Activated CD4-positive, alpha-beta T cell treated with anti-CD3 and anti-CD28 coated beads for 48 hours (primary cell): ENCODE measurements at regions not wholly inside any gene's neighbourhood (a gene's known extent, or its start where the extent isn't known, plus 50 kb on each side); places are given as distances from the start of the nearest gene placed in this dataset.
A peak's percentile ranks its signal among the peaks of the same experiment; 100 is the strongest.

Experiments used
- DNase-seq: peaks from one replicate; pipeline ENCODE4 v3.0.0-alpha.2; 2020

DNA sequence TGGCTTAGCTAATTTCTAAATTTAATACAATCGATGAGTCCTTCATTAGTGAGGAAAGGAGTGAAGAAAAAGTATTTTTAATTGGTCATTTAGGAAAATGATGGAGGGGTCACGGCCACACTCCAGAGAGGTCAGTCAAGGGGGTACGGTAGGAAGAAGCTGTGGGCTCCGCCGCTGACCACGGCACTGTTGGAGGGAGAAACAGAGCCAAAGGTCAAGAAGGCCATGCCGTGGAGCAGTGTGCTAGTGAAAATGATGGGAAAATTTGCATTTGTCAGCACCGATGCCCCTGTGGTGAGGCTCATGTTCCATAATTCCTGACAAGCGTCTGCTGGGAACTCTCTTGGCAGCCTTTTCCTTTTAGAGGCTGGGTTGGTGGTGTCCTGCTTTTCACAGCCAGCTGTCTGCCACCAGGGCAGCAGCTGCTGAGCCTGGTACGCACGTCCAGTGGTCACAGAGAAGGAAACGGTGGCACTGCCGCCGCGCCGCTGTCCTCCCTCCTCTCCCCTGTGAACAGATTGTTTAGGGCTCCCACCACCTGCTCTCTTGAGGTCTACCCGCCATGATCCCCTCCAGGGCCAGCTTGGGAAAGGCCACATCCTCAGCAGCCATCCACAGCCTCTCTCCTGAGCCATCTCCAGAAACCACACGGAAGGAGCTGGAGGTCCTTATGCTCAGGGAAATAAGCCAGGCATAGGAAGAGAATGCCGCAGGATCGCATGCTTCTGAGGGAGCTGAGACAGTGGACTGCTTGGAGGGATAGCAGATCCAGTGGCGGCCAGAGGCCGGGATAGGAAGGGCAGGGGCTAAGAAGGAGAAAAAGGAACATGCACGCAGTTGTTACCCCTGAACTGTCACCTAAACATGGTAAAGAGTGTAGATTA is 263.7 kb upstream of the PPP2R2D start:
- DNase-seq, result no peak

- no peak for DNase-seq
Measured at GRCh38 chr10:131638049-131638879, 262.5 kb upstream of the PPP2R2D start.

- no peak for DNase-seq
Measured at GRCh38 chr10:131638880-131639278, 261.9 kb upstream of the PPP2R2D start.

DNA sequence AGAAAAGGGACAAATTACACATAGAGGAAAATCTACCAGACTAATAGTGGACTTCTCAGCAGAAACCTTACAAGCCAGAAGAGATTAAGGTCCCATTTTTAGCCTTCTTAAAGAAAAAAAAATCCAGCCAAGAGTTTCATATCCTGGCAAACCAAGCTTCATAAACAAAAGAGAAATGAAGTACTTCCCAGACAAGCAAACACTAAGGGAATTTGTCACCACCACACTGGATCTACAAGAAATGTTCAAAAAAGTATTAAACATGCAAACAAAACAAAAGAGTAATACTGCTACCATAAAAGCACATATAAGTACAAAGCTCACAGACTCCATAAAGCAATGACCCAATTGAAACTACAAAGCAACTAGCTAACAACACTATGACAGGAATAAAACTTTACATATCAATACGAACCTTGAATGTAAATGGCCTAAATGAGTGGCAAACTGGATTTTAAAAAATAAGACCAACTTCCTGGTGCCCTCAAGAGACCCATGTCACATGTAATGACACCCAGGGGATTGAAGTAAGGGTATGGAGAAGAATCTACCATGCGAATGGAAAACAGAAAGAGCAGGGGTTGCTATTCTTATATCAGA is 260.7 kb upstream of the PPP2R2D start:
- DNase-seq, result no peak

DNA sequence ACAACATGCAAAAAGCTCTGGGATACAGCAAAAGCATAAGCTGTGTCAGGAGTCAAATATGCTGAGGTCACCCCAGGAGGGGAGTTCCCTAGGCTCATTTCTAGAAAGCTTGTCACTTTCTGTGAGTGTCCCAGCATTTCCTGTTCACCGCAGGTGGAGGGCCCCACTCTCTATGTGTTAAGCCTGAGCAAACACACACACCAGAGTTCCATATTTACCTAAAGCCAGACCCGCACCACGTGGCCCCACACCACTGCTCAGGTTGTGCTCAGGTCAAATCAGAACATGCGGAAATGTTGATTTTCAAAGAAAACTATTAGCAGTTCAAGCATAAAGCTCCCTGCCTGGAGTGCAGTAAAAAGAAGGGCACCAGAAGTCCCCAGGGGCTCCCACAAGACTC is 259.6 kb upstream of the PPP2R2D start:
- peak; percentile 47 for DNase-seq

GRCh38 chr10:131641898-131642297 is 258.9 kb upstream of the PPP2R2D start:
- DNase-seq, result no peak

- DNase-seq, result no peak
Measured at GRCh38 chr10:131642966-131643365, 257.8 kb upstream of the PPP2R2D start.

- no peak for DNase-seq
Measured at GRCh38 chr10:131644289-131644688, 256.5 kb upstream of the PPP2R2D start.

- no peak for DNase-seq
Measured at GRCh38 chr10:131644864-131645658, 255.7 kb upstream of the PPP2R2D start.

DNA sequence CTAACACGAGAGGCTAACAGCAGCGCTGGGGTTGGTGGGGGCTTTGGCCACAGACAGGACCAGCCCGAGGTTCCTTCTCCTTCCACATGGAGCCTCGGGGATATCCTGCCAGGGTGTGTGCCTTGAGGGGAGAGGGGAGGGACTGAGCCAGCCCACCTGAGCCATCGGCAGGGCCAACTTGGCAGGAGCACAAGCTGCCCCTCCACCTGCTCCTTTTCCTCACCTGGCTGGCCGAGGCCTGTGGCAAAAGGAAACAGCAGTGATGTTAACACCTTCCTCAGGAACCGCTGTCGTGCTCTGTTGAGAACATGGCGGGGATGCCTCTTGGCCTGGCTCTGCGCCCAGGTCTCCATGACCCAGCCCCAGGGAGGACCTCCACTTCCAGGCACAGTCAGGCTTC is 255.1 kb upstream of the PPP2R2D start:
- DNase-seq, result no peak

DNA sequence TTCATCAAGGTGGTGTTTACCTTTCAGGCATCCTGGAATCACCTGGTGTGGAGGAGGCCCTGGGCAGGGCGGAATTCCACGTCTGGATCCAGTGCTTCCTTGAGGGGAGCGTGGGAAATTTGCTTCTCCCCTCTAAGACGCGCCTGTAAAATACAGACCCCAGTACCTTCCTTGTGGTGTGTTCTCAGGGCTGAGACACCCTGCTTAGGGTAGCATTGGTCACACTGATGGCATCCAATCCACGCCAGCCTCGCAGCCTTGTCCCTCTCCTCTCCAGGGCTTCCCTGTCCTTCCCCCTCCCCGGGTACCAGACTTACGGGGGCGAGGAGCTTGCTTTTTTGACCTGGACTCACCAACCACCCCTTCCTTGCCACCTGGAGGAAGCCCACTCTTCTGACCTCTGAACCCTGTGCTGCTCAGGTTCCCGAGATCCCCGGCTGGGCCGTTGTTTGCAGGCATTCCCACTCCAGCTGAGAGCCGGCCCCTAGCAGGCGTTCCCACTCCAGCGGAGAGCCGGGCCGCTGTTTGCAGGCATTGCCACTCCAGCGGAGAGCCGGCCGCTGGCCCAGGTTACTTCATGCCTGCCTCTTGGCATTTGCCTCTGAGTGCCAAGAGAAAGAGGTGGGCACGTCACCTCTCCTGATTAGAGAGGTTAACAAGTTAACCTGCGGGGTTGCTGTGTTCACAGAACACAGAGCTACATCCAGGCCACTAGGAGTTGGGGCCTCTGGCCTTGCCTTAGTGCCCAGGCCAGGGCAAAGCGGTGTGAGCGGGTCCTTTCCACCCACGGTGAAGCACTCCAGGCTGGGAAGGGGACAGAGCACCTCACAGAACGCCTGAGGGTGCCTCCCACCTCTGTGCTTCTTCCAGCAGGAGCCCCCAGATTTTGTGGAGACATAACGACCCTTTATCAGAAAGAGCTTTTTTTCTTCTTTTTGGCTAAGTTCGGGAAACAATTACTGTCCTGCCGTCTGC is 254.0 kb upstream of the PPP2R2D start:
- no peak for DNase-seq

DNA sequence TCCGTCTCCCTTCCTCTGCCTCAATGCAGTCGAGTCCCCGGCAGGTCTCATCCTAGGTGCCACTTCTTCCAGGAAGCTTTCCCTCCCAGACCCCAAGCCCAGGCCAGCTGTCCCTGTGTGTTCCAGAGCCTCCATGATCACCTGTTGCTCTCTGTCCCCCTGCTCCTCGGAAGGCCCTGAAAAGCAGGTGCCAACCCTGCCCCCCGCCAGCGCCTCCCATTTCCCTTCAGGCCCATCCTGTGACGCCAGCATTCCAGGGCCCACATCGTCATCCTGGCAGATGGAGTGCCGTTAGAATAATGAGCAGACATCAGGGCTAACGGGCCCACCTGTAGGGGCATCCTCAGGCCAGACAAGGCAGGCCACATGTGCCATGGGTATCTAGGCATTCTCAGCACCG is 253.0 kb upstream of the PPP2R2D start:
- DNase-seq, result no peak

GRCh38 chr10:131648386-131649020 is 252.3 kb upstream of the PPP2R2D start:
- no peak for DNase-seq

- no peak for DNase-seq
Measured at GRCh38 chr10:131649617-131650016, 251.2 kb upstream of the PPP2R2D start.

DNA sequence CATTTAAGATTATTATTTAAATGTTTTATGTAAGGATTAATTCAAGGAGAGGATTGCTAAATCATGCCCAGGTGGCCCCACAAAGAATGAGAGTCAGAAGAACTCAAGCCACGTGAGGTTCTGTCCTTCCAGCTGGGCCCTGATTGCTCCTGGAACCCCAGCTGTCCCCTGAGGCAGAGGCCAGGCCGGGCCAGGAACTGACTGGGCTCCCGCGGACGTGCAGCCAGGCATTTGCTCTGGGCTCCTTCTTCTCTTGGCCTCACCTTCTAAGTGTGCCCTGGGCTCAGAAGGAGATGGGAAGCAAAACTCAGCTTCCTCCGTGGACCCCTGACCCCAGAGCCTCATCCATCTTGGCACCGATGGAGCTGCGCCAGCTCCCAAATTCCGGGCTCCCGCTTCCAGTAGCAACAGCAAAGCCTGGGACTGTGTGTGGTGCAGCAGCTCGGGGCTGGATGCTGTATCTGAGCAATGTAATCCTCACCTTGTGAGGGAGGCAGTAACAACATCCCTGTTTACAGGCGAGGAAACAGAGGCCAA is 250.6 kb upstream of the PPP2R2D start:
- DNase-seq, result no peak

- DNase-seq, result no peak
Measured at GRCh38 chr10:131650771-131651673, 249.8 kb upstream of the PPP2R2D start.

DNA sequence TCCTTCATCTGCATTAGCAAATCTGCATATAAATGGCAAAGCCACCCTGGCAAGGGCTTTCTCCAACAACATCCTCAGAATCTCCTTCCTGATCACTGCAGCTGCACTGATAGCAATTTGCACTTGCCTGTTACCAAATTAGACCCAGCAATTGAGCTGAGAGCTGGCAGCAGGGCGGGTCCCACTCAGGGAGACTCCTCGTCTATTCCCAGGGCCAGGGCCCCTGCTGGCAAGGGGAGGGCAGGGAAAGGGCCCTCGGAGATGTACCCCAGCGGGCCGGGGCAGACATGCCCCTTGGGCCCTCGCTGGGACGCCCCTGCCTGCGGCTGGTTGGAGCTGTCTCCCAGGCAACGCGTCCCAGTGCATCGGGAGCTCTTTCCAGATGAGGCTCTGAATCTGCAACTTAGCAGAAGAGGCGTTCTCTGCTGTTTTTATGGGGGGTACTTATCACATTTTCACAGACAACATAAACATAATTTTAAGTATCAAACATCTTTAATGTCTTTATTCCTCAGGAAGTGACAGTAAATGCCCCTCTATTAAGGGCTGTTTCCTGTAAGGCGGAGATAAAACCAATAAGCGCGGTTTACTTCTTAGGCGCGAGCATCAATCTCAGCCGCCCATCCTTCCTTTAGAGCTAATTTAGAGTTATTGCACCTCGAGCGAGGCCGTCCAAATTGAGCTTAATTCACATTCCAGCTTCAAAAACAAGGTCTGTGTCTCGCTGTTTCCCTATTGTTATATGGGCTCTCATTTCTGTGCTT is 249.0 kb upstream of the PPP2R2D start:
- DNase-seq, result no peak

DNA sequence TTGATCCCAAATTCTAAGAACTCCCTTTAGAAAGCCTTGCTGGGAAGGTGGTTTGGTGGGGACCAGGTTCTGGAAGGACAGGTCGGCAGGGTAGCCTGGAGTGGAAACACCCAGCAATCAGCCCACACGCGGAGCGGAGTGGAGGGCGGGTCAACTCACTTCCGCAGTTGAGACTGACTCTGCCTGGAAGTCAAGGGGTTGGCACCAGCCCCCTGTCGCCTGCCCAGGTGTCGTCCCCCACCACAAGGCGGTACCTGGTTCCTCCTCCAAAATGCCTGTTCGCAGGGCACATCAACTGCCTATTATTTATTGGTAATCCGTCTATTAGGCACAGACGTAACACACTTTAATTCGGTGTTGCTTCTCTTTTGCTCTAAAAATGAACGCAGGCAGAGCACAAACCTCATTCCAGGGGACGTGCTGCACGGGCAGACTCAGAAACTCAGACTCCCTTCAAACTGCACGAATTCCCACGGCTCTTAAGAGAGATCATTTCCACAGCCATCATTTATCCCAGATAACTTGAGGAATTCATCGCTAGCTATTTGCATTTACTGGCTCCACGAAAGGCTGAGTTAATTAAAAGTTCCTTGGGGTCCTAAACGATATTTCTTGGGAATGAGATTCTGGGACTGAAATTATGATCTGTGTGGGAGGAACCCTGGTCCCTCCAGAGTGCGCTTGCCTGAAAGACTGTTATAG is 248.2 kb upstream of the PPP2R2D start:
- DNase-seq, result no peak
